Fibroblast of mammary gland (primary cell): ENCODE measurements at regions not wholly inside any gene's neighbourhood (a gene's known extent, or its start where the extent isn't known, plus 50 kb on each side); places are given as distances from the start of the nearest gene placed in this dataset.

Experiments used
- DNase-seq: peaks from one replicate; pipeline ENCODE4 v3.0.0-alpha.2; 2010; ENCODE audit warnings: low read depth
- H3K4me3 ChIP-seq: 2 replicates; pipeline ENCODE4 v1.5.1; 2011; ENCODE audit warnings: low read depth, mild to moderate bottlenecking, low read length, moderate library complexity; ENCODE audit not compliant: control insufficient read depth
- CTCF ChIP-seq: conservative IDR thresholded peaks from 2 replicates; pipeline ENCODE4 v1.5.1; 2011; ENCODE audit warnings: low read depth, low read length, inconsistent platforms; ENCODE audit not compliant: control insufficient read depth, insufficient read depth

- DNase-seq = no peak
- TF ChIP-seq CTCF = no peak
- no peak overlapping the region for H3K4me3 ChIP-seq
Observed at GRCh38 chr2:22838461-22838860, 546.5 kb upstream of the KLHL29 start.

GRCh38 chr2:22842205-22842869 is 542.6 kb upstream of the KLHL29 start:
- H3K4me3 ChIP-seq = no peak overlapping the region
- no peak for DNase-seq
- TF ChIP-seq CTCF = no peak

GRCh38 chr2:22843919-22844537 is 541.0 kb upstream of the KLHL29 start:
- TF ChIP-seq CTCF = no peak
- no peak overlapping the region for H3K4me3 ChIP-seq
- DNase-seq = no peak

- no peak for TF ChIP-seq CTCF
- H3K4me3 ChIP-seq = no peak overlapping the region
- DNase-seq = no peak
Observed at GRCh38 chr2:22850310-22850709, 534.7 kb upstream of the KLHL29 start.

- H3K4me3 ChIP-seq = no peak overlapping the region
- DNase-seq = no peak
- TF ChIP-seq CTCF = no peak
Observed at GRCh38 chr2:22854588-22854987, 530.4 kb upstream of the KLHL29 start.

- no peak for TF ChIP-seq CTCF
- H3K4me3 ChIP-seq = no peak overlapping the region
- DNase-seq = no peak
Observed at GRCh38 chr2:22855081-22855480, 529.9 kb upstream of the KLHL29 start.
